CD14-positive monocyte (primary cell): ENCODE measurements at regions not wholly inside any gene's neighbourhood (a gene's known extent, or its start where the extent isn't known, plus 50 kb on each side); places are given as distances from the start of the nearest gene placed in this dataset.

ENCODE experiments used
- DNase-seq, 3 donors: peaks; one replicate each; pipeline ENCODE4 v3.0.0-alpha.2; 2011 to 2022
- H2AFZ ChIP-seq: 2 replicates; pipeline ENCODE4 v1.6.0; 2012; ENCODE audit warnings: mild to moderate bottlenecking, low read depth, low read length, inconsistent platforms; ENCODE audit not compliant: insufficient read depth, poor library complexity, severe bottlenecking
- H3K27ac ChIP-seq, 2 donors: 1 replicate in 1 of 2; 2 replicates in 1 of 2; pipeline ENCODE4 v1.5.1; 2012 to 2013; ENCODE audit warnings: low read length in 2 of 2, control low read depth in 1 of 2, inconsistent platforms in 1 of 2, low read depth in 1 of 2, mild to moderate bottlenecking in 1 of 2
- H3K27me3 ChIP-seq, 2 donors: one replicate each; pipeline versions ENCODE4 v1.6.0 to v1.6.1; 2011 to 2013; ENCODE audit warnings: low read length in 2 of 2; ENCODE audit not compliant: control insufficient read depth in 2 of 2, insufficient read depth in 2 of 2
- H3K36me3 ChIP-seq, 2 donors: replicated peaks in 1 of 2; 1 replicate in 1 of 2; 2 replicates in 1 of 2; pipeline versions ENCODE4 v1.5.1 to v1.6.1; 2012 to 2013; ENCODE audit warnings: low read length in 2 of 2, control low read depth in 1 of 2, inconsistent platforms in 1 of 2, mild to moderate bottlenecking in 1 of 2; ENCODE audit not compliant: insufficient read depth in 2 of 2, control insufficient read depth in 1 of 2
- H3K4me1 ChIP-seq, 2 donors: 1 replicate in 1 of 2; 2 replicates in 1 of 2; pipeline versions ENCODE4 v1.5.1 to v1.6.1; 2012 to 2013; ENCODE audit warnings: low read length in 2 of 2, control low read depth in 1 of 2, inconsistent platforms in 1 of 2, mild to moderate bottlenecking in 1 of 2, moderate library complexity in 1 of 2; ENCODE audit not compliant: insufficient read depth in 2 of 2, control insufficient read depth in 1 of 2
- H3K4me2 ChIP-seq: replicated peaks from 2 replicates; pipeline ENCODE3; 2012; ENCODE audit warnings: low read length, moderate library complexity, mild to moderate bottlenecking; ENCODE audit not compliant: poor library complexity, severe bottlenecking; ENCODE audit errors: extremely low read depth
- H3K4me3 ChIP-seq, 3 experiments: fragments of 200-600 bp in 1 of 3; sonication (generic) in 1 of 3; replicated peaks in 1 of 3; 1 replicate in 2 of 3; 2 replicates in 1 of 3; pipeline ENCODE4 v1.5.1; 2011 to 2013; ENCODE audit warnings: low read length in 3 of 3, mild to moderate bottlenecking in 3 of 3, control low read depth in 2 of 3, low read depth in 2 of 3, inconsistent platforms in 1 of 3, moderate library complexity in 1 of 3
- H3K79me2 ChIP-seq: 2 replicates; pipeline ENCODE4 v1.6.0; 2012; ENCODE audit warnings: mild to moderate bottlenecking, control low read depth, inconsistent platforms, low read length, moderate library complexity; ENCODE audit not compliant: insufficient read depth
- H3K9ac ChIP-seq: 2 replicates; pipeline ENCODE4 v1.6.0; 2017; ENCODE audit warnings: low read length, mild to moderate bottlenecking; ENCODE audit not compliant: insufficient read depth, poor library complexity, severe bottlenecking
- H3K9me3 ChIP-seq, 2 donors: replicated peaks in 1 of 2; 1 replicate in 1 of 2; 2 replicates in 1 of 2; pipeline versions ENCODE4 v1.5.1 to v1.6.1; 2012 to 2013; ENCODE audit warnings: low read length in 2 of 2, control low read depth in 1 of 2; ENCODE audit not compliant: control insufficient read depth in 1 of 2, insufficient read depth in 1 of 2
- H4K20me1 ChIP-seq: 2 replicates; pipeline ENCODE4 v1.6.0; 2012; ENCODE audit warnings: mild to moderate bottlenecking, low read length, control low read depth, moderate library complexity; ENCODE audit not compliant: insufficient read depth
- H3K27ac Mint-ChIP-seq, 7 donors: one replicate each; pipeline ENCODE4 v1.8.0; 2020; ENCODE audit warnings: mild to moderate bottlenecking in 7 of 7, mixed read lengths in 7 of 7, moderate library complexity in 6 of 7, inconsistent platforms in 2 of 7
- H3K27me3 Mint-ChIP-seq, 3 donors: one replicate each; pipeline ENCODE4 v1.8.0; 2021 to 2022; ENCODE audit warnings: low read depth in 3 of 3, mild to moderate bottlenecking in 3 of 3, mixed read lengths in 3 of 3, moderate library complexity in 3 of 3, inconsistent platforms in 1 of 3
- H3K36me3 Mint-ChIP-seq, 2 donors: one replicate each; pipeline ENCODE4 v1.8.0; 2020; ENCODE audit warnings: mixed read lengths in 2 of 2, inconsistent platforms in 1 of 2, mild to moderate bottlenecking in 1 of 2
- H3K4me1 Mint-ChIP-seq: one replicate; pipeline ENCODE4 v1.8.0; 2020; ENCODE audit warnings: mild to moderate bottlenecking, mixed read lengths
- H3K4me3 Mint-ChIP-seq, 2 donors: one replicate each; pipeline ENCODE4 v1.8.0; 2020; ENCODE audit warnings: mild to moderate bottlenecking in 2 of 2, mixed read lengths in 2 of 2, moderate library complexity in 1 of 2
- H3K9me3 Mint-ChIP-seq, 7 donors: one replicate each; pipeline ENCODE4 v1.8.0; 2020 to 2022; ENCODE audit warnings: mixed read lengths in 7 of 7, mild to moderate bottlenecking in 6 of 7, moderate library complexity in 6 of 7, inconsistent platforms in 2 of 7
- CTCF ChIP-seq: fragments of 200-600 bp; IDR thresholded peaks from one replicate; pipeline ENCODE4 v1.8.0; 2022; ENCODE audit warnings: antibody characterized with exemption, mild to moderate bottlenecking
- WGBS: methylation state at CpG from one replicate; pipeline ENCODE4 v1.1.5; 2013; ENCODE audit warnings: missing lambda C conversion rate; ENCODE audit not compliant: insufficient coverage; 5-methylcytosine and 5-hydroxymethylcytosine counted together
- intact Hi-C, 2 donors: fragments of 100-400 bp; cut with micrococcal nuclease; formaldehyde crosslinking; loops; one replicate each; pipeline versions ENCODE4 v1.15.0 to v1.15.1; 2023

GRCh38 chr2:5264361-5264760 is 427.8 kb upstream of the SOX11 start:
- no peak for TF ChIP-seq CTCF
- Histone ChIP-seq H3K27me3 (no peaks in the 10 kb centered on the region), H3K79me2 (no peaks in the 10 kb centered on the region), H3K9me3 (peaks cover 3 to 4% of the 10 kb centered on the region in 2 donors), H2AFZ (no peak overlapping the region), H3K9ac (no peak overlapping the region), H3K27ac (no peak overlapping the region), H3K36me3 (no peaks in the 10 kb centered on the region), H3K4me2 (no peak overlapping the region), H3K4me1 (no peaks in the 10 kb centered on the region), H3K4me3 (no peak overlapping the region), H4K20me1 (no peaks in the 10 kb centered on the region)
- Mint-ChIP-seq H3K27me3 (peaks cover 0 to 2% (median 0%) of the 10 kb centered on the region in 3 donors), H3K36me3 (no peaks in the 10 kb centered on the region), H3K27ac (no peak overlapping the region), H3K4me3 (no peak overlapping the region), H3K9me3 (peaks cover 0 to 8% (median 2%) of the 10 kb centered on the region in 7 donors), H3K4me1 (no peaks in the 10 kb centered on the region)
- intact Hi-C loops = no loop called here
- 50% methylated on average over 1 of the region's 3 CpGs for WGBS
- DNase-seq = no peak

- Histone ChIP-seq H3K27ac (no peak overlapping the region), H3K4me2 (no peak overlapping the region), H3K4me1 (no peaks in the 10 kb centered on the region), H2AFZ (no peak overlapping the region), H4K20me1 (no peaks in the 10 kb centered on the region), H3K4me3 (no peak overlapping the region), H3K36me3 (no peaks in the 10 kb centered on the region), H3K9me3 (peaks cover 0 to 4% of the 10 kb centered on the region in 2 donors), H3K79me2 (no peaks in the 10 kb centered on the region), H3K27me3 (no peaks in the 10 kb centered on the region), H3K9ac (no peak overlapping the region)
- no CpG with 5 or more reads among the region's 1 CpG for WGBS
- H3K4me1 Mint-ChIP-seq = no peaks in the 10 kb centered on the region
- no peak for TF ChIP-seq CTCF
- no peaks in the 10 kb centered on the region for H3K36me3 Mint-ChIP-seq
- H3K4me3 Mint-ChIP-seq = no peak overlapping the region
- H3K27me3 Mint-ChIP-seq = no peaks in the 10 kb centered on the region
- intact Hi-C loops = no loop called here
- DNase-seq = no peak
- no peak overlapping the region for H3K27ac Mint-ChIP-seq
- peaks cover 0 to 10% (median 3%) of the 10 kb centered on the region in 7 donors for H3K9me3 Mint-ChIP-seq
Observed at GRCh38 chr2:5285061-5285460, 407.1 kb upstream of the SOX11 start.
